ENCODE measurements at regions not wholly inside any gene's neighbourhood (a gene's known extent, or its start where the extent isn't known, plus 50 kb on each side); places are given as distances from the start of the nearest gene placed in this dataset.

DNA sequence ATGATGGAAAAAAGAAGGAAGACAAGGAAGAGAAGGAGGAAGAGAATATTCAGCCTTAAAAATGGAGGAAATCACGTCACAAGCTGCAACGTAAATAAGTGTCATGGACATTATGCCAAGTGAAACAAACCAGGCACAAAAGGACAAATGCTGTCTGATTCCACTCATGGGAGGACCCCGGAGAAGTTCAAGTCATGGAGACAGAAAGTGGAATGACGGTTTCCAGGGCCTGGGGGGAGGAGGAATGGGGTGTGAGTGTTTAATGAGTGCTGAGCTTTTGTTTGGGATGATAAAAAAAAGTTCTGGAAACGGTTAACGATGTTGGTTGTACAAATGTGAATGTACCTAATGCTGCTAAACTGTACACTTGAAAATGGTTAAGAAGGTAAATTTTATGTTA is 439.5 kb downstream of the GADD45G start:
- Histone ChIP-seq H3K9me1 (ENCODE audit: control insufficient read depth, extremely low read depth, insufficient read depth, low read length) (no peaks in the 10 kb centered on the region), H4K20me1 (ENCODE audit: control insufficient read depth, extremely low read depth, insufficient read depth, low read length) (no peaks in the 10 kb centered on the region), H3K79me2 (ENCODE audit: control insufficient read depth, insufficient read depth, low read length) (no peaks in the 10 kb centered on the region), H3K36me3 (ENCODE audit: control insufficient read depth in 2 of 2, extremely low read depth in 1 of 2, insufficient read depth in 2 of 2, low read length in 2 of 2) (no peaks in the 10 kb centered on the region), H3K9me3 (ENCODE audit: control insufficient read depth, low read depth, low read length) (no peaks in the 10 kb centered on the region), H3K9ac (ENCODE audit: control insufficient read depth, extremely low read depth, insufficient read depth, low read length) (no peak overlapping the region), H3K4me3 (ENCODE audit: control insufficient read depth in 2 of 3, extremely low read depth in 1 of 3, insufficient read depth in 2 of 3, low read depth in 1 of 3, low read length in 3 of 3) (no peak overlapping the region), H3K4me2 (ENCODE audit: control insufficient read depth, extremely low read depth, insufficient read depth, low read depth, low read length) (no peak overlapping the region), H3K4me1 (ENCODE audit: control insufficient read depth, extremely low read depth, insufficient read depth, low read length) (no peaks in the 10 kb centered on the region), H3K27ac (ENCODE audit: control insufficient read depth, insufficient read depth, low read length) (no peak overlapping the region), H2AFZ (ENCODE audit: control insufficient read depth, low read length) (no peak overlapping the region), H3K27me3 (ENCODE audit: control insufficient read depth, extremely low read depth, insufficient read depth, low read length) (peaks cover 7% of the 10 kb centered on the region)
- FAIRE-seq = no peak
- no peak for DNase-seq (ENCODE audit: low read depth, low spot score)
- dilution Hi-C loops (cut with MboI; ENCODE audit: extremely low pct_ligation_motif_present, low sequenced_read_pairs) = no loop called here
- TF ChIP-seq EZH2 (IDR thresholded peaks at IDR 0.05; ENCODE audit: low read length) = no peak
- TF ChIP-seq, protein P1, sequence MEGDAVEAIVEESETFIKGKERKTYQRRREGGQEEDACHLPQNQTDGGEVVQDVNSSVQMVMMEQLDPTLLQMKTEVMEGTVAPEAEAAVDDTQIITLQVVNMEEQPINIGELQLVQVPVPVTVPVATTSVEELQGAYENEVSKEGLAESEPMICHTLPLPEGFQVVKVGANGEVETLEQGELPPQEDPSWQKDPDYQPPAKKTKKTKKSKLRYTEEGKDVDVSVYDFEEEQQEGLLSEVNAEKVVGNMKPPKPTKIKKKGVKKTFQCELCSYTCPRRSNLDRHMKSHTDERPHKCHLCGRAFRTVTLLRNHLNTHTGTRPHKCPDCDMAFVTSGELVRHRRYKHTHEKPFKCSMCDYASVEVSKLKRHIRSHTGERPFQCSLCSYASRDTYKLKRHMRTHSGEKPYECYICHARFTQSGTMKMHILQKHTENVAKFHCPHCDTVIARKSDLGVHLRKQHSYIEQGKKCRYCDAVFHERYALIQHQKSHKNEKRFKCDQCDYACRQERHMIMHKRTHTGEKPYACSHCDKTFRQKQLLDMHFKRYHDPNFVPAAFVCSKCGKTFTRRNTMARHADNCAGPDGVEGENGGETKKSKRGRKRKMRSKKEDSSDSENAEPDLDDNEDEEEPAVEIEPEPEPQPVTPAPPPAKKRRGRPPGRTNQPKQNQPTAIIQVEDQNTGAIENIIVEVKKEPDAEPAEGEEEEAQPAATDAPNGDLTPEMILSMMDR (optimal IDR thresholded peaks at IDR 0.05 in 1 of 3, IDR thresholded peaks at IDR 0.05 in 1 of 3, conservative IDR thresholded peaks at IDR 0.05 in 1 of 3; ENCODE audit: extremely low read depth in 1 of 3, insufficient read depth in 2 of 3, low read length in 3 of 3) = no peak

DNA sequence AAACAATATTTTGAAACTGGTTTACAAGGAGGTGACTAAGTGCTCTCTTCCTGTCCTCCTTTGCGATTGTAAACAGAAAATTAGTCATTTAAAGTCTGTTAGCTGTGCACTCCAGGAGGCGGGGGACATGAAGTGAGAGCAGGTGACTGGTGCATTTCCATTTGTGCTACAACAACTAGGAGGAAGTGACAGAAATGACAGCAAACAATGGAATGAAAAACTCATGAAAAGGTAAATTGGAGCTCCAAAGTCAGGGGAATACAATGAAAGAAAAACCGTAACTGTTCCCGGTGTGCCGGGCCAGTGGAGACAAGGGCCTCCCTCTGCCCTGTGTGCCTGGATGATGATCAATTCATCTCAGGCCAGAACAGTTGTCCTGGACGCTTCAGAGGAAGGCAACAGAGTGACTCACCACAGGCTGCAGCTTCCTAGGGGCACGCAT is 439.9 kb downstream of the GADD45G start:
- DNase-seq (ENCODE audit: low read depth, low spot score) (no peak), FAIRE-seq (no peak)
- Histone ChIP-seq H2AFZ (ENCODE audit: control insufficient read depth, low read length) (no peak overlapping the region), H3K27me3 (ENCODE audit: control insufficient read depth, extremely low read depth, insufficient read depth, low read length) (peaks cover 7% of the 10 kb centered on the region), H3K79me2 (ENCODE audit: control insufficient read depth, insufficient read depth, low read length) (no peaks in the 10 kb centered on the region), H3K4me2 (ENCODE audit: control insufficient read depth, extremely low read depth, insufficient read depth, low read depth, low read length) (no peak overlapping the region), H3K9ac (ENCODE audit: control insufficient read depth, extremely low read depth, insufficient read depth, low read length) (no peak overlapping the region), H4K20me1 (ENCODE audit: control insufficient read depth, extremely low read depth, insufficient read depth, low read length) (no peaks in the 10 kb centered on the region), H3K4me3 (ENCODE audit: control insufficient read depth in 2 of 3, extremely low read depth in 1 of 3, insufficient read depth in 2 of 3, low read depth in 1 of 3, low read length in 3 of 3) (no peak overlapping the region), H3K36me3 (ENCODE audit: control insufficient read depth in 2 of 2, extremely low read depth in 1 of 2, insufficient read depth in 2 of 2, low read length in 2 of 2) (no peaks in the 10 kb centered on the region), H3K4me1 (ENCODE audit: control insufficient read depth, extremely low read depth, insufficient read depth, low read length) (no peaks in the 10 kb centered on the region), H3K27ac (ENCODE audit: control insufficient read depth, insufficient read depth, low read length) (no peak overlapping the region), H3K9me1 (ENCODE audit: control insufficient read depth, extremely low read depth, insufficient read depth, low read length) (no peaks in the 10 kb centered on the region), H3K9me3 (ENCODE audit: control insufficient read depth, low read depth, low read length) (no peaks in the 10 kb centered on the region)
- TF ChIP-seq EZH2 (IDR thresholded peaks at IDR 0.05; ENCODE audit: low read length) = no peak
- TF ChIP-seq, protein P1 (optimal IDR thresholded peaks at IDR 0.05 in 1 of 3, IDR thresholded peaks at IDR 0.05 in 1 of 3, conservative IDR thresholded peaks at IDR 0.05 in 1 of 3; ENCODE audit: extremely low read depth in 1 of 3, insufficient read depth in 2 of 3, low read length in 3 of 3) = no peak
- dilution Hi-C loops (cut with MboI; ENCODE audit: extremely low pct_ligation_motif_present, low sequenced_read_pairs) = no loop called here

Measured in keratinocyte (primary cell).